B cell (primary cell): ENCODE measurements at regions not wholly inside any gene's neighbourhood (a gene's known extent, or its start where the extent isn't known, plus 50 kb on each side); places are given as distances from the start of the nearest gene placed in this dataset.
"Not testable (repeated sequence)": the region's sequence is repeated elsewhere in the genome, so short reads cannot be mapped to it uniquely, and the experiment has no call there.

Experiments
- CTCF ChIP-seq: fragments of 200-600 bp; IDR thresholded peaks from one replicate; pipeline ENCODE4 v1.8.0; 2022; ENCODE audit warnings: antibody characterized with exemption, mild to moderate bottlenecking
- EZH2 ChIP-seq: IDR thresholded peaks from 2 replicates; pipeline ENCODE4 v1.6.1; 2012; ENCODE audit warnings: borderline replicate concordance, low read depth, mild to moderate bottlenecking, moderate library complexity, low read length; ENCODE audit not compliant: insufficient read depth, poor library complexity, severe bottlenecking

GRCh38 chr5:52304816-52305215, 482.9 kb upstream of the ITGA1 start:
- TF ChIP-seq CTCF, EZH2: not testable (repeated sequence)
